Liver (tissue), 8 donors: ENCODE measurements at regions not wholly inside any gene's neighbourhood (a gene's known extent, or its start where the extent isn't known, plus 50 kb on each side); places are given as distances from the start of the nearest gene placed in this dataset.

Experiments
- DNase-seq: peaks from one replicate; pipeline ENCODE4 v3.0.0-alpha.2; 2017; ENCODE audit warnings: low spot score
- H3K27ac ChIP-seq, 2 donors: one replicate each; pipeline ENCODE4 v1.7.0; 2013; ENCODE audit warnings: inconsistent platforms in 2 of 2, low read length in 2 of 2, control low read depth in 1 of 2, low read depth in 1 of 2, mild to moderate bottlenecking in 1 of 2
- H3K27me3 ChIP-seq, 4 donors: one replicate each; pipeline versions ENCODE4 v1.6.1 to v1.7.0; 2013; ENCODE audit warnings: low read length in 3 of 4, inconsistent platforms in 1 of 4, mild to moderate bottlenecking in 1 of 4, moderate library complexity in 1 of 4; ENCODE audit not compliant: control insufficient read depth in 4 of 4, insufficient read depth in 4 of 4
- H3K36me3 ChIP-seq, 4 donors: one replicate each; pipeline versions ENCODE4 v1.6.1 to v1.7.0; 2013; ENCODE audit warnings: low read length in 3 of 4, mild to moderate bottlenecking in 3 of 4, low read depth in 1 of 4, moderate library complexity in 1 of 4; ENCODE audit not compliant: control insufficient read depth in 4 of 4, insufficient read depth in 3 of 4
- H3K4me1 ChIP-seq, 4 donors: one replicate each; pipeline versions ENCODE4 v1.6.1 to v1.7.0; 2013; ENCODE audit warnings: low read length in 3 of 4, mild to moderate bottlenecking in 3 of 4, moderate library complexity in 1 of 4; ENCODE audit not compliant: control insufficient read depth in 4 of 4, insufficient read depth in 4 of 4
- H3K4me3 ChIP-seq, 3 donors: one replicate each; pipeline versions ENCODE4 v1.6.1 to v1.7.0; 2013; ENCODE audit warnings: low read length in 3 of 3, control low read depth in 1 of 3, low read depth in 1 of 3, mild to moderate bottlenecking in 1 of 3
- H3K9ac ChIP-seq, 2 donors: one replicate each; pipeline ENCODE4 v1.7.0; 2013; ENCODE audit warnings: low read length in 2 of 2, mild to moderate bottlenecking in 2 of 2, moderate library complexity in 2 of 2, control low read depth in 1 of 2, low read depth in 1 of 2
- H3K9me3 ChIP-seq, 4 donors: one replicate each; pipeline versions ENCODE4 v1.6.1 to v1.7.0; 2013; ENCODE audit warnings: low read length in 3 of 4; ENCODE audit not compliant: control insufficient read depth in 4 of 4
- EGR1 ChIP-seq, 2 donors: IDR thresholded peaks; 2 replicates each; pipeline ENCODE4 v1.6.1; 2016 to 2018; ENCODE audit warnings: antibody characterized with exemption in 2 of 2, low read depth in 2 of 2
- FOXA1 ChIP-seq: IDR thresholded peaks from 2 replicates; pipeline ENCODE4 v1.6.1; 2016; ENCODE audit warnings: antibody characterized with exemption
- FOXA2 ChIP-seq: IDR thresholded peaks from 2 replicates; pipeline ENCODE4 v1.6.1; 2016; ENCODE audit warnings: antibody characterized with exemption
- GABPA ChIP-seq, 2 donors: IDR thresholded peaks in 1 of 2; conservative IDR thresholded peaks in 1 of 2; 2 replicates each; pipeline ENCODE4 v1.6.1; 2016; ENCODE audit warnings: antibody characterized with exemption in 2 of 2, mild to moderate bottlenecking in 1 of 2, moderate library complexity in 1 of 2
- HNF4A ChIP-seq, 2 donors: conservative IDR thresholded peaks; 2 replicates each; pipeline ENCODE4 v1.6.1; 2016; ENCODE audit warnings: antibody characterized with exemption in 2 of 2, mild to moderate bottlenecking in 2 of 2
- HNF4G ChIP-seq: IDR thresholded peaks from 2 replicates; pipeline ENCODE4 v1.6.1; 2016; ENCODE audit warnings: antibody characterized with exemption
- JUND ChIP-seq, 2 donors: IDR thresholded peaks; 2 replicates each; pipeline ENCODE4 v1.6.1; 2016; ENCODE audit warnings: antibody characterized with exemption in 2 of 2
- NR2F2 ChIP-seq: IDR thresholded peaks from 2 replicates; pipeline ENCODE4 v1.6.1; 2016; ENCODE audit warnings: antibody characterized with exemption
- RAD21 ChIP-seq, 2 donors: IDR thresholded peaks; 2 replicates each; pipeline ENCODE4 v1.6.1; 2016; ENCODE audit warnings: antibody characterized with exemption in 2 of 2, mild to moderate bottlenecking in 2 of 2
- REST ChIP-seq: IDR thresholded peaks from 2 replicates; pipeline ENCODE4 v1.6.1; 2016; ENCODE audit warnings: antibody characterized with exemption, mild to moderate bottlenecking
- SP1 ChIP-seq: IDR thresholded peaks from 2 replicates; pipeline ENCODE4 v1.6.1; 2018; ENCODE audit warnings: antibody characterized with exemption, mild to moderate bottlenecking
- YY1 ChIP-seq: IDR thresholded peaks from 2 replicates; pipeline ENCODE4 v1.6.1; 2016; ENCODE audit warnings: antibody characterized with exemption, mild to moderate bottlenecking
- WGBS: extraction: QIAGEN DNeasy Blood & Tissue Kit; methylation state at CpG from one replicate; pipeline ENCODE4 v1.1.7; 2013; 5-methylcytosine and 5-hydroxymethylcytosine counted together
- TF ChIP-seq, protein P1 (sequence below): fragments of 150-350 bp; IDR thresholded peaks from 2 replicates; pipeline ENCODE4 v1.5.1; 2017; ENCODE audit warnings: improper control_type of control experiment, low read depth, low read length; ENCODE audit not compliant: missing input control
- donor health status: healthy.
- donor health status: healthy.
- donor health status: healthy.
- donor health status: healthy.
- donor health status: healthy.

DNA sequence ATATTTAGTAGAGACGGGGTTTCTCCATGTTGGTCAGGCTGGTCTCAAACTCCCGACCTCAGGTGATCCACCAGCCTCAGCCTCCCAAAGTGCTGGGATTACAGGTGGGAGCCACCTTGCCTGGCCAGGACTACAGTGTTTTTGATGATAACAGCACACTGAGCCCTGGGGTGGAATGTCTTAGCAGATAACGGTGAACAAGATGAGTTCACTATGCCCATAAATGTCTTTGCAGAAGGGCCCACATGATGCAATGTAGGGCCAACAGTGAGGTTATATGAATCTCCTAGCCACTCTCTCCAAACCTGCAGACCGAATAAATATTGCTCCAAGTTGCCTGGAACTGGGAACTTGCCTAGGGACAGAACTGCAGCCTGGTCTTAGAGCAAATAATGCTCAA, 235.1 kb downstream of the COG6 start:
- H3K9ac ChIP-seq: no peak overlapping the region
- H3K4me1 ChIP-seq: no peaks in the 10 kb centered on the region
- H3K27ac ChIP-seq: no peak overlapping the region
- TF ChIP-seq NR2F2 (no peak), GABPA (IDR thresholded peaks at IDR 0.05 in 1 of 2, conservative IDR thresholded peaks at IDR 0.05 in 1 of 2) (no peak), JUND (IDR thresholded peaks at IDR 0.05) (no peak), YY1 (no peak), FOXA2 (no peak), SP1 (no peak), REST (no peak), RAD21 (IDR thresholded peaks at IDR 0.05) (no peak), EGR1 (IDR thresholded peaks at IDR 0.05; ENCODE audit: low read depth in 2 of 2) (no peak), HNF4G (no peak), FOXA1 (no peak), HNF4A (conservative IDR thresholded peaks at IDR 0.05) (no peak)
- TF ChIP-seq, protein P1, sequence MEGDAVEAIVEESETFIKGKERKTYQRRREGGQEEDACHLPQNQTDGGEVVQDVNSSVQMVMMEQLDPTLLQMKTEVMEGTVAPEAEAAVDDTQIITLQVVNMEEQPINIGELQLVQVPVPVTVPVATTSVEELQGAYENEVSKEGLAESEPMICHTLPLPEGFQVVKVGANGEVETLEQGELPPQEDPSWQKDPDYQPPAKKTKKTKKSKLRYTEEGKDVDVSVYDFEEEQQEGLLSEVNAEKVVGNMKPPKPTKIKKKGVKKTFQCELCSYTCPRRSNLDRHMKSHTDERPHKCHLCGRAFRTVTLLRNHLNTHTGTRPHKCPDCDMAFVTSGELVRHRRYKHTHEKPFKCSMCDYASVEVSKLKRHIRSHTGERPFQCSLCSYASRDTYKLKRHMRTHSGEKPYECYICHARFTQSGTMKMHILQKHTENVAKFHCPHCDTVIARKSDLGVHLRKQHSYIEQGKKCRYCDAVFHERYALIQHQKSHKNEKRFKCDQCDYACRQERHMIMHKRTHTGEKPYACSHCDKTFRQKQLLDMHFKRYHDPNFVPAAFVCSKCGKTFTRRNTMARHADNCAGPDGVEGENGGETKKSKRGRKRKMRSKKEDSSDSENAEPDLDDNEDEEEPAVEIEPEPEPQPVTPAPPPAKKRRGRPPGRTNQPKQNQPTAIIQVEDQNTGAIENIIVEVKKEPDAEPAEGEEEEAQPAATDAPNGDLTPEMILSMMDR: no peak
- H3K4me3 ChIP-seq: no peak overlapping the region
- no peak for DNase-seq
- WGBS: 85% methylated on average over 4 of the region's 4 CpGs
- H3K36me3 ChIP-seq: no peaks in the 10 kb centered on the region
- no peaks in the 10 kb centered on the region for H3K9me3 ChIP-seq
- no peaks in the 10 kb centered on the region for H3K27me3 ChIP-seq

DNA sequence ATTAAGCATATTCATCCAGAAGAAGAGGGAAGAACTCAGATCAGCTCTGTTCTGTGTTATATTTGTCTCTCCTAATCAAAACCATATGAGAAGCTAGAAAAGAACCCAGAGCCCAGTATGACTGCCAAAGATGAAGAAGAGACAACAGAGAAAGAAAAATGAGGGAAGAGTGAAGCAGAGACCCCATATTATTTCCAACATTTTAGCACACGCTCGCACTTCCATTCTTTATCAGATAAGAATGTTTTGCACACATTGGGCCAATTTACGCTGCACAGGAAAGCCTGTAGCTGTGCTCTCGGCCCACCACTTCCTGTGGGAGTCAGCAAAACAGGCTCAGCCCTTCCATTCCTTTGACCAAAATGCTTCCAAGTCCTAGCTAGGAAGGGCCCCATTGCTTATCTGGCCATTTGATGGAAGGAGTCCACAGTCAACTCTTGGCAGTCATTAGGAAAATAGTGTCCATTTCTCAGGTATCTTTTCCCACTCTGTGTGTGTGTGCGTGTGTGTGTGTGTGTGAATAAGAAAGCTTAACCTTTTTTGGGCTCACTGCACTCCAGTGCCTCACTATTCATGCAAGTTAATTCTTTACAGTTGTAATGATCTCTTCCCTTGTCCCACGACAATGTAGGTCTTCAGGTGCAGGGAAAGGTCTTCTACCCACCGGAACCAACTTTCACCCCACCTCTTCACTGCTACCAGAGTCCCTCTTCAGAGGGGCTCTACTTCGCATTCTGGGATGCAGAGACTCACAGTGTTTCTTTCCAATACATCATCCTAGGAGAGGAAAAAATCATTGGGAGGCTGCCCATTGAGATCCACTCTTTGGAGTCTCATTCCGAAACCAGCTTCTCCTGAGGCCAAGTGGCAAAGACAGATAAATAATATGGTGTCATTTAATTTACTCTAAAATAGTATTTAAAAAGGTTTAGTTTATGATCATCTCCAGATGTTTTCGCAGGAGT, 237.5 kb downstream of the COG6 start:
- H3K27ac ChIP-seq: no peak overlapping the region

More for the DNA sequence above, 237.5 kb downstream of the COG6 start:
- no peak for DNase-seq
- TF ChIP-seq NR2F2 (peak; percentile 29), YY1 (no peak)
- WGBS: 62% methylated on average over 10 of the region's 10 CpGs
- Histone ChIP-seq H3K9ac (no peak overlapping the region), H3K4me3 (no peak overlapping the region), H3K9me3 (no peaks in the 10 kb centered on the region), H3K4me1 (no peaks in the 10 kb centered on the region), H3K36me3 (no peaks in the 10 kb centered on the region), H3K27me3 (no peaks in the 10 kb centered on the region)
